IMR-90 (cell line): ENCODE measurements at regions not wholly inside any gene's neighbourhood (a gene's known extent, or its start where the extent isn't known, plus 50 kb on each side); places are given as distances from the start of the nearest gene placed in this dataset.

ENCODE experiments used
- FOS ChIP-seq: fragments of 150-350 bp; IDR thresholded peaks from 2 replicates; pipeline ENCODE4 v1.6.1; 2016; ENCODE audit warnings: low read depth, low read length
- MAFK ChIP-seq: IDR thresholded peaks from 2 replicates; pipeline ENCODE4 v1.6.1; 2012; ENCODE audit warnings: low read depth, low read length, improper control_type of control experiment
- MXI1 ChIP-seq: IDR thresholded peaks from 2 replicates; pipeline ENCODE4 v1.6.1; 2012; ENCODE audit warnings: low read depth, mild to moderate bottlenecking, low read length, moderate library complexity, borderline replicate concordance
- POLR2A ChIP-seq: IDR thresholded peaks from 2 replicates; pipeline ENCODE4 v1.6.1; 2012; ENCODE audit warnings: mild to moderate bottlenecking, low read depth, low read length
- RAD21 ChIP-seq: IDR thresholded peaks from 2 replicates; pipeline ENCODE4 v1.6.1; 2012; ENCODE audit warnings: low read length, improper control_type of control experiment
- SMC3 ChIP-seq: fragments of 150-350 bp; IDR thresholded peaks from 2 replicates; pipeline ENCODE4 v1.6.1; 2016; ENCODE audit warnings: low read depth, mild to moderate bottlenecking, antibody characterized with exemption, low read length, moderate library complexity
- USF2 ChIP-seq: fragments of 150-350 bp; IDR thresholded peaks from 2 replicates; pipeline ENCODE4 v1.6.1; 2017; ENCODE audit warnings: mild to moderate bottlenecking, antibody characterized with exemption, low read length, low read depth
- TF ChIP-seq, protein P1 (sequence below): conservative IDR thresholded peaks from 2 replicates; pipeline ENCODE4 v1.5.1; 2012; ENCODE audit warnings: mild to moderate bottlenecking, low read depth, low read length, improper control_type of control experiment

- TF ChIP-seq MXI1, result no peak
- TF ChIP-seq, protein P1, sequence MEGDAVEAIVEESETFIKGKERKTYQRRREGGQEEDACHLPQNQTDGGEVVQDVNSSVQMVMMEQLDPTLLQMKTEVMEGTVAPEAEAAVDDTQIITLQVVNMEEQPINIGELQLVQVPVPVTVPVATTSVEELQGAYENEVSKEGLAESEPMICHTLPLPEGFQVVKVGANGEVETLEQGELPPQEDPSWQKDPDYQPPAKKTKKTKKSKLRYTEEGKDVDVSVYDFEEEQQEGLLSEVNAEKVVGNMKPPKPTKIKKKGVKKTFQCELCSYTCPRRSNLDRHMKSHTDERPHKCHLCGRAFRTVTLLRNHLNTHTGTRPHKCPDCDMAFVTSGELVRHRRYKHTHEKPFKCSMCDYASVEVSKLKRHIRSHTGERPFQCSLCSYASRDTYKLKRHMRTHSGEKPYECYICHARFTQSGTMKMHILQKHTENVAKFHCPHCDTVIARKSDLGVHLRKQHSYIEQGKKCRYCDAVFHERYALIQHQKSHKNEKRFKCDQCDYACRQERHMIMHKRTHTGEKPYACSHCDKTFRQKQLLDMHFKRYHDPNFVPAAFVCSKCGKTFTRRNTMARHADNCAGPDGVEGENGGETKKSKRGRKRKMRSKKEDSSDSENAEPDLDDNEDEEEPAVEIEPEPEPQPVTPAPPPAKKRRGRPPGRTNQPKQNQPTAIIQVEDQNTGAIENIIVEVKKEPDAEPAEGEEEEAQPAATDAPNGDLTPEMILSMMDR, result no peak
- no peak for TF ChIP-seq FOS
- TF ChIP-seq SMC3, result no peak
- TF ChIP-seq RAD21, result no peak
- TF ChIP-seq POLR2A, result no peak
- TF ChIP-seq USF2, result no peak
- no peak for TF ChIP-seq MAFK
These were observed 379.8 kb upstream of the CNR1 start for GRCh38 chr6:88545991-88546390.
